Hypothalamus (tissue), 51 donors: ENCODE measurements at regions not wholly inside any gene's neighbourhood (a gene's known extent, or its start where the extent isn't known, plus 50 kb on each side); places are given as distances from the start of the nearest gene placed in this dataset.
A peak's percentile ranks its signal among the peaks of the same experiment; 100 is the strongest.
"Not testable (repeated sequence)": the region's sequence is repeated elsewhere in the genome, so short reads cannot be mapped to it uniquely, and the experiment has no call there.

Experiments
- DNase-seq, 51 donors: peaks; one replicate each; lab custom pipeline; 2025; lab: John Stamatoyannopoulos, UW

DNA sequence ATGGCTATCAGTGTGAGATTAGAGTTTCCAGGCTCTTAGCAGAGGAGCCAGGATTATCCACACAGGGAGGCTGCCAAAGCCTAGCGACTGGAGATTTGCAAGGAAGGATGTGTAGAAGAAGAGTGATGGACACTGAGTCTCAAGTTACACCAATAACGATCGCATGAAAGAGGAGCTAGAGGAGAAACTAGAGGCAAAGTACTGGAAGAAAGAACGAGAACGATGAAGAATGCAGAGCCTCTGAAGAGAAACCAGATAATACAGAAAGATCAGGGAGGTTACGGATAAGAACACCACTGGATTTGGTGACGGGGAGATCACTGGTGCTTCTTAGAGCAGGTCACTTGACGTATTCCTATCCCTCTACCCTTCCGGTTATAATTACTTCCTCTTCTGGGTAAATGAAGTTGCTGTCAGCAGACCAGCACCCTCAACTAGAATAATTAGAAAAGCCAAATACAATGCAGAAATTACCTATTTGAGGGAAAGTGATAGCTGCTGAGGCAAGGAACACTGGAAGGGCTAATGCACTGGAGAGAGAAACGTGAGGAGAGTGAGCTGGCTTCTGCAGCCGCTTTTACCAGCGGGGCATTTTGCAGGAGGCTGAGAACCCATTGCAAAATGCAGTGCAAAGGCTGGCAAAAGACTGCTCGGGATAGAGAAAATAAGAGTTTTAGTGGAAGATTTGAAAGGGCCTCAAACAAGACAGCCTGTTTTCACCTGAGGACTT is 93.1 kb upstream of the HIF1A start:
- DNase-seq, result no peak

DNA sequence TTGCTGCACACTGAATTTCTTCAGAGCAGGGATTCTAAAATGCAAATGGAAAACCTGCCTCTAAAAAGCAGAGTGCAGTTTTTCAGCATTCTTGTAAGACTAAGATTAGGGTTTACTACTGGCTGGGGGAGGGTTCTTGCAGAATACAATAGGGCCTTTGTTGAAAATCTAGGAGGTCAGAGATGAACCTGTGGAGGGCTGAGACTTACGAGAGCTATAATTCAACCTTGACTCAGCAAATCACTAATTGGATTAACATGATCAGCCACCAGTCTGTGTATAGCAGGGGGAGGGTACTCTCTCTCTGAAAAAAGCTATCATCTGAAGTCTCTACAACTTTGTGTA is 92.6 kb upstream of the HIF1A start:
- DNase-seq, result no peak

- DNase-seq, result no peak
Measured at GRCh38 chr14:61603736-61604135, 91.6 kb upstream of the HIF1A start.

DNA sequence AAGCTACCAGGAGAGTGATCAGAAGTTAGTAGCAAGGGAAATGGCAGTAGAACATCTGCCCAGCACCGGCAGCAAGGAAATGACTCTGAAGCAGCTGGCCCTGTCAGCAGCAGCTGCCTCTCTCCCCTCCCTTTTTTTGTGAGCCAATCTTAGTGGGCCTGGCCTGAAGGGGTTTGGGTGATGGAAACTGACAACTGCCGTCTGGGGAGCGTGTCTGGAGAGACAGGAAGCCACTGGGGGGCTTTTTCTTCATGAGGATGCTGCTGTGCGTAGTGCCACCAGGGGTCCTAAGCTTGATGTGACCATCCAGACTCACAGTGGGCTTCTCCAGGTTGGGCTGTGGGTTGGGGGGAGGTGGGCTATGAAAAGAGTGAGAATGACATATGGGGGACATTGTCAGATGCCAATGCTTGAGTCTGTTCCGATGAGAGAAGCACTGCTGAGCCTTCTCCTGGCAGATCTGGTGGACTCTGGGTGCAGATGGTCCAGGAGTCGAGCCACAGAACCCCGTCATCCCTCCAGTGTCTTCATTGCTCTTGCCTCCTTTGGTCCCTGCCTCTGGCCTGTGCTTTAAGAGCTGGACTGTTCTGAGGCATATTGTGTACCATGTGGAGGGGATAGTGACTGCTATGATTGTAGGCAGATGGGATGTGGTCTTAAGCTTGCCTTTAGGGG is 87.6 kb upstream of the HIF1A start:
- DNase-seq, result no peak

GRCh38 chr14:61608245-61609165 is 86.8 kb upstream of the HIF1A start:
- DNase-seq, result peak in 34 of 51 donors; percentile 6 to 66 (median 28)

DNA sequence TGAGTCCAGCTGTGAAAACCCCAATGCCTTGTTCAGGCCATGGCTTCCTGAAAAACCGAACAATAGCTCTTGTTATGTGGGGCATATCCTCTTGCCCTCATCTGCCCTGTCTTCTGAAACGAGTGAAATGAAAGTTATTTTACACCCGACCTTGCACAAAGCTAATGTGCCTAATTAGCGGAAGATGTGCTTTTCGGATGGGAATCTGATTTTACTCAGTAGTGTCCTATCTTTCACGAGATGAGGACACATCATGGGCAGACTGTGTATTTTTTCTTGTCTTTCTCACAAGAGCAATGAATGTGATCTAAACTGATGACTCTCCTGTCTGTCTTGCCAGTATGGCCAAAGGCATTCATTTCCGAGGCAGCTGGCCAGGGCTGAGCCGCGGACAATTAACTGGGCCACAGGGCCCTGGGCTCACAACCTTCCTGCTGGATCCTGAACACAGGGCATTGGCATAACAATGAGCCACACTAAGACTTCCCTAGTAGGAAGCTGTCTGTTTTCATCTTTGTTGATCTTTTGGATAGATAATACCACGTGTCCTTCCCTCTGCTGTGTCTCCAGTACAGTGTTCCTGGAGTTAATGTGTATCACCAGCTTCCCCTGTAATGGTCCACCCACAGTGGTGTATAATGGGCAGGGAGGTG is 86.0 kb upstream of the HIF1A start:
- peak in 31 of 51 donors; percentile 7 to 68 (median 35) for DNase-seq

- no peak for DNase-seq
Measured at GRCh38 chr14:61609884-61610283, 85.4 kb upstream of the HIF1A start.

DNA sequence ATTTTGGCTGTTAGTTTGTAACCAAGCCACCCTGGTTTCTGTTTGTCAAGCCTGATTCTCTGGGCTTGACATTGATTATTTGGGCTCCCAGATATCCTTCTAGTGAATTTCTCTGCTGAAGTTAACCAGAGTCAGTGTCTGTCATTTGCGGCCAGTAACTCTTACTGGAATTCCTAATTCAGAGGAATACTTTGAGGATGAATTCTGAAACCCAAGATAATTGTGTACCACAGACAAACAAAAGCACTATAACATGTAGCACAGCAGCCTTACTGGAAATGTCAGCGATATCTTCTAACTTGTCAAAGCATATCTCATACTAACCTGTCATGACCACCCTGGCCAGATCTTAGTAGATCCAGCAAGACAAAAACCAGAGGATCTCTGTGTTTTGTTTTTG is 84.4 kb upstream of the HIF1A start:
- no peak for DNase-seq

DNA sequence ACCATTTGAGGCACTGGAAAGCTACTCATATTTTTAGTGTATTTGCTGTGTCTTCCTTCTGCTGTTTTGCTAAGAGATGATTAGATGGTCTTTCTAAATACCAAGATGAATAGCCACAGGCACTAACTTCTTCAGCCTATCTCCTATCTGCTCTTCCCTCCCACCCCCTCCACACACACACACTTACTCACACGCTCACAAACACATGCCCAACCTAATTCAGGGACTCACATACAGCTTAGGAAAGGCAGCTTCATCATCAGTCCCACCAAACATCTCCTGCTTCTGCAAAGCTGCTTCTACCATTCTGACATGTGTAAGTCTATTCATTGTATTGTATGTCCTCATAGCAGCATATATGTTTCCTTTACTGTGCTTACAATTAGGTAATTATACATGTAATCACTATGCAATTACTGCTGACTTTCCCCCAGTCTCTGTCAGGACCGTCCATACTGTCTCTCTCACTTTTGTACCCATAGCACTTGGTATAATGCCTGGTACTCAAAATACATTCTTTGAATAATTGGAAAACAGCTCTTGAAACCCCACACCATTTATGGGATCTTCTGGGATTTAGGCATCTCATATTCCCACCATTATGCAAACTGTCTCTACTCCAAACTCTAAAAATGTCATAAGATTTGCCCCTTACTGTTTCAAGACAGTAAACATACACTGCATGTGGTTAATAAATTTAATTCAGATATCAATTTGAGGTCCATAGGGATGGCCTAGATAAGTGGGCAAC is 83.3 kb upstream of the HIF1A start:
- DNase-seq, result no peak

- DNase-seq, result not testable (repeated sequence)
Measured at GRCh38 chr14:61613006-61613405, 82.3 kb upstream of the HIF1A start.

- DNase-seq, result no peak
Measured at GRCh38 chr14:61614693-61615092, 80.6 kb upstream of the HIF1A start.

DNA sequence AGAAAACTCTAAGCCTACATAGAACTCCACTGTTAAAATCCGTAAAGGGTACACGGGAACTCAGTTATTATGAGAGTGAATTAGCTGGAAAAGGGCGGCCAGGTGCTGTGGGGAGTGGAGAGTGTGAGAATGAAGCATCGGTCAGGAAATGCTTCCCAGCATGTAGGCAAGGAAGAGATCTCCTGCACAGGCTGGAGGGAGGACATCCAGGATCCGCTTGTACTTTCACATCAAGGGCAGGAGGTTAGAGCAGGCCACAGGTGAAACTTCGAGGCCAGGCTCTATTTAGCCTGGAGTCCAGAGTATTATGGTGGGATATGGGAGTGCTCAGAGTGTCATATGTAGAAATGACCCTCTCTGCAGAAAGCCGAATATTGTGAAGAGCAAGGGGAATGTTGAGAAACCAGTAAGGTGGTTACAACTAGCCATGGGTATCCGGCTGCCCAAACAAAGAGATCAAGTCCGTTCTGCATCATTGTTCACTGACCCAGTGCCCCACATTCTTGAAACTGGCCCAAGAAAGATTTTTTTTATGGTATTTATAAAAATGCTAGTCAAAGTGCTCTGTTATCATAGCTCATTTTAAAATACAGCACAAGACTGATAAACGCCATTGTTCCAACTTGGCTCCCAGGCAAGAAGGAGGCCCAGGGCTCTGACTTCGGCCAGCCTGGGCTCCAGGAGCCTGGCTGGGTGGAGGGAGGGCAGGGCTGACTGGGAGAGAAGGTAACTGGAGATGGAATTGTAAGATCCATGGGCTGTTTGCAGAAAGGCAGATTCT is 79.4 kb upstream of the HIF1A start:
- DNase-seq, result no peak

- DNase-seq, result no peak
Measured at GRCh38 chr14:61616524-61617185, 78.7 kb upstream of the HIF1A start.

- DNase-seq, result no peak
Measured at GRCh38 chr14:61618448-61618847, 76.9 kb upstream of the HIF1A start.

- no peak for DNase-seq
Measured at GRCh38 chr14:61619494-61619893, 75.8 kb upstream of the HIF1A start.

GRCh38 chr14:61620130-61620946 is 75.0 kb upstream of the HIF1A start:
- DNase-seq, result peak in 1 of 51 donors; percentile 10

- no peak for DNase-seq
Measured at GRCh38 chr14:61621444-61621843, 73.9 kb upstream of the HIF1A start.

DNA sequence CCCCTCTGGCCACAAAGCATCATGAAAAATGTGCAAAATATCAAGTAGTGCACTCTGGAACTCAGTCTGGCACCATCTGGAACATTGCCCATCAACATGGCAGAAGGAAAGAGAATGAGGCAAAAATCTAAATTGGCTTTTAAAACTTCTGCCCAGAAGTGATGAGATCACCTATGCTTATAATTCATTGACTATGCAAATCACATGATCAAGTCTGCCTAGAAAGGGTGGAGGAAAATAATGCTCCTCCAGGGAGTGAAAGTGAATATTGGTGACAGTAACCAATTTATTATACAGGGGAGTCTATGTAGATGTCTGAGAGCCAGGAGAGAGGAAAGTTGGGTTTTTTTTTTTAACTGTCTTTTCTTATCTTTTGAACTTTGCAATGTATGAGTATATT is 73.3 kb upstream of the HIF1A start:
- DNase-seq, result no peak
